GM18498 (cell line): ENCODE measurements at regions not wholly inside any gene's neighbourhood (a gene's known extent, or its start where the extent isn't known, plus 50 kb on each side); places are given as distances from the start of the nearest gene placed in this dataset.

Source experiments
- ATAC-seq: cut with Tn5 transposase; IDR thresholded peaks from one replicate; pipeline ENCODE4 v1.9.1; 2021; ENCODE audit warnings: mild to moderate bottlenecking, moderate library complexity; ENCODE audit not compliant: unreplicated experiment

- ATAC-seq = no peak
Observed at GRCh38 chr22:27298332-27298731, 503.2 kb downstream of the MN1 start.

GRCh38 chr22:27298742-27299141, 502.8 kb downstream of the MN1 start:
- no peak for ATAC-seq

- no peak for ATAC-seq
Observed at GRCh38 chr22:27299181-27300085, 502.1 kb downstream of the MN1 start.

- ATAC-seq = no peak
Observed at GRCh38 chr22:27300536-27301285, 500.8 kb downstream of the MN1 start.

GRCh38 chr22:27302501-27302900, 499.1 kb downstream of the MN1 start:
- no peak for ATAC-seq

- ATAC-seq = no peak
Observed at GRCh38 chr22:27303718-27304117, 497.8 kb downstream of the MN1 start.

- ATAC-seq = no peak
Observed at GRCh38 chr22:27306771-27307170, 494.8 kb downstream of the MN1 start.

GRCh38 chr22:27307545-27308247, 493.9 kb downstream of the MN1 start:
- no peak for ATAC-seq

- no peak for ATAC-seq
Observed at GRCh38 chr22:27308513-27308912, 493.0 kb downstream of the MN1 start.

GRCh38 chr22:27309697-27310096, 491.9 kb downstream of the MN1 start:
- ATAC-seq = no peak

- ATAC-seq = no peak
Observed at GRCh38 chr22:27310966-27311697, 490.4 kb downstream of the MN1 start.

GRCh38 chr22:27311698-27312550, 489.6 kb downstream of the MN1 start:
- ATAC-seq = no peak

- no peak for ATAC-seq
Observed at GRCh38 chr22:27312565-27312964, 489.0 kb downstream of the MN1 start.

- no peak for ATAC-seq
Observed at GRCh38 chr22:27312966-27313855, 488.3 kb downstream of the MN1 start.

- no peak for ATAC-seq
Observed at GRCh38 chr22:27314276-27314807, 487.2 kb downstream of the MN1 start.

- no peak for ATAC-seq
Observed at GRCh38 chr22:27315833-27316232, 485.7 kb downstream of the MN1 start.

- ATAC-seq = no peak
Observed at GRCh38 chr22:27317096-27317495, 484.5 kb downstream of the MN1 start.

GRCh38 chr22:27317971-27318428, 483.6 kb downstream of the MN1 start:
- no peak for ATAC-seq
